ENCODE measurements at regions not wholly inside any gene's neighbourhood (a gene's known extent, or its start where the extent isn't known, plus 50 kb on each side); places are given as distances from the start of the nearest gene placed in this dataset.

GRCh38 chr9:8232726-8233125, 433.1 kb upstream of the DMAC1 start:
- TF ChIP-seq CTCF (IDR thresholded peaks at IDR 0.05), result no peak
- no peak for TF ChIP-seq EZH2 (IDR thresholded peaks at IDR 0.05)
- TF ChIP-seq EZH2phosphoT487 (IDR thresholded peaks at IDR 0.05), result no peak
